Spleen (tissue), 11 donors: ENCODE measurements at regions not wholly inside any gene's neighbourhood (a gene's known extent, or its start where the extent isn't known, plus 50 kb on each side); places are given as distances from the start of the nearest gene placed in this dataset.

Experiments used
- DNase-seq: peaks from one replicate; pipeline ENCODE4 v3.0.0-alpha.2; 2020
- H3K27ac ChIP-seq, 8 donors: fragments of 200-600 bp; sonication (generic) in 7 of 8; 1 replicate in 4 of 8; 2 replicates in 4 of 8; pipeline versions ENCODE4 v1.5.0 to v1.8.0; 2016 to 2021; ENCODE audit warnings: inconsistent platforms in 4 of 8, mild to moderate bottlenecking in 4 of 8, moderate library complexity in 1 of 8
- H3K27me3 ChIP-seq, 7 donors: fragments of 200-600 bp; sonication (generic) in 6 of 7; replicated peaks in 1 of 7; 1 replicate in 4 of 7; 2 replicates in 3 of 7; pipeline versions ENCODE4 v1.5.0 to v1.8.0; 2016 to 2021; ENCODE audit warnings: inconsistent platforms in 3 of 7, mild to moderate bottlenecking in 1 of 7
- H3K36me3 ChIP-seq, 6 donors: fragments of 200-600 bp; sonication (generic) in 5 of 6; 1 replicate in 4 of 6; 2 replicates in 2 of 6; pipeline versions ENCODE4 v1.5.0 to v1.8.0; 2016 to 2021; ENCODE audit warnings: inconsistent platforms in 2 of 6
- H3K4me1 ChIP-seq, 6 donors: fragments of 200-600 bp; sonication (generic) in 5 of 6; 1 replicate in 3 of 6; 2 replicates in 3 of 6; pipeline versions ENCODE4 v1.5.0 to v1.8.0; 2016 to 2021; ENCODE audit warnings: inconsistent platforms in 3 of 6
- H3K4me3 ChIP-seq, 8 donors: fragments of 200-600 bp; sonication (generic) in 7 of 8; 1 replicate in 4 of 8; 2 replicates in 4 of 8; pipeline versions ENCODE4 v1.5.0 to v1.8.0; 2016 to 2021; ENCODE audit warnings: inconsistent platforms in 4 of 8, mild to moderate bottlenecking in 4 of 8, moderate library complexity in 2 of 8
- H3K9me3 ChIP-seq, 8 donors: fragments of 200-600 bp; sonication (generic) in 7 of 8; 1 replicate in 4 of 8; 2 replicates in 4 of 8; pipeline versions ENCODE4 v1.5.0 to v1.8.0; 2016 to 2021; ENCODE audit warnings: inconsistent platforms in 4 of 8
- CTCF ChIP-seq, 11 experiments: fragments of 200-600 bp in 7 of 11; fragments of 450-650 bp in 4 of 11; sonication (generic) in 4 of 11; IDR thresholded peaks in 8 of 11; conservative IDR thresholded peaks in 3 of 11; 1 replicate in 7 of 11; 2 replicates in 4 of 11; pipeline versions ENCODE4 v1.4.0 to v1.8.0; 2016 to 2021; ENCODE audit warnings: antibody characterized with exemption in 11 of 11, inconsistent platforms in 4 of 11, mild to moderate bottlenecking in 1 of 11
- POLR2A ChIP-seq, 3 donors: fragments of 450-650 bp; IDR thresholded peaks; one replicate each; pipeline ENCODE4 v1.5.1; 2017; ENCODE audit warnings: antibody characterized with exemption in 3 of 3, mild to moderate bottlenecking in 1 of 3
- POLR2AphosphoS5 ChIP-seq, 3 donors: sonication (generic); formaldehyde crosslinking; IDR thresholded peaks; one replicate each; pipeline ENCODE4 v1.5.1; 2017; ENCODE audit warnings: antibody characterized with exemption in 3 of 3
- WGBS, 5 donors: extraction: QIAGEN DNeasy Blood & Tissue Kit in 3 of 5; methylation state at CpG; one replicate each; pipeline versions ENCODE4 v1.1.5 to v1.1.7; 2013 to 2018; 5-methylcytosine and 5-hydroxymethylcytosine counted together
- intact Hi-C: fragments of 100-400 bp; cut with DNase I; formaldehyde crosslinking; loops from one replicate; pipeline ENCODE4 v1.15.0; 2023; ENCODE audit warnings: low total_unique reads
- donor health status: healthy with polysubstance abuse.
- donor health status: DM: no; HTN: no; CAD: no; lungs with moderate emphysema.
- donor health status: DM: no; HTN: no; CAD: no.
- donor health status: Bipolar disorder and iron deficiency.
- donor health status: healthy.
- donor health status: DM: no; HTN: no; CAD: no.
- donor health status: DM: yes; HTN: yes; CAD: no.

- WGBS, 5 donors, result 94 to 98% (median 96%) methylated on average over 5 of the region's 5 CpGs
- H3K27me3 ChIP-seq, result no peaks in the 10 kb centered on the region
- no peak overlapping the region for H3K27ac ChIP-seq
- H3K36me3 ChIP-seq, result no peaks in the 10 kb centered on the region
- intact Hi-C loops, result no loop called here
- no peaks in the 10 kb centered on the region for H3K9me3 ChIP-seq
- H3K4me3 ChIP-seq, result no peak overlapping the region
- H3K4me1 ChIP-seq, result peaks cover 0 to 3% (median 0%) of the 10 kb centered on the region in 6 donors
- TF ChIP-seq CTCF (IDR thresholded peaks at IDR 0.05 in 8 of 11, conservative IDR thresholded peaks at IDR 0.05 in 3 of 11) (no peak), POLR2AphosphoS5 (IDR thresholded peaks at IDR 0.05) (no peak), POLR2A (IDR thresholded peaks at IDR 0.05) (no peak)
- no peak for DNase-seq
Observed at GRCh38 chr17:63134867-63135266, 168.8 kb downstream of the TANC2 start.

GRCh38 chr17:63136369-63137012, 170.5 kb downstream of the TANC2 start:
- H3K27ac ChIP-seq, result no peak overlapping the region
- no peak for DNase-seq
- peaks cover 0 to 12% (median 0%) of the 10 kb centered on the region in 6 donors for H3K4me1 ChIP-seq
- H3K36me3 ChIP-seq, result no peaks in the 10 kb centered on the region
- 86 to 100% (median 95%) methylated on average over 4 of the region's 4 CpGs for WGBS, 5 donors
- H3K4me3 ChIP-seq, result no peak overlapping the region
- intact Hi-C loops, result no loop called here
- H3K9me3 ChIP-seq, result no peaks in the 10 kb centered on the region
- TF ChIP-seq POLR2AphosphoS5 (IDR thresholded peaks at IDR 0.05), result no peak
- no peak for TF ChIP-seq POLR2A (IDR thresholded peaks at IDR 0.05)
- no peak for TF ChIP-seq CTCF (IDR thresholded peaks at IDR 0.05 in 8 of 11, conservative IDR thresholded peaks at IDR 0.05 in 3 of 11)
- H3K27me3 ChIP-seq, result no peaks in the 10 kb centered on the region

- Histone ChIP-seq H3K4me1 (peaks cover 0 to 12% (median 0%) of the 10 kb centered on the region in 6 donors), H3K36me3 (no peaks in the 10 kb centered on the region), H3K27me3 (no peaks in the 10 kb centered on the region), H3K9me3 (no peaks in the 10 kb centered on the region), H3K27ac (no peak overlapping the region), H3K4me3 (no peak overlapping the region)
- intact Hi-C loops, result no loop called here
- no peak for TF ChIP-seq POLR2A (IDR thresholded peaks at IDR 0.05)
- no peak for TF ChIP-seq POLR2AphosphoS5 (IDR thresholded peaks at IDR 0.05)
- no peak for TF ChIP-seq CTCF (IDR thresholded peaks at IDR 0.05 in 8 of 11, conservative IDR thresholded peaks at IDR 0.05 in 3 of 11)
- DNase-seq, result no peak
Observed at GRCh38 chr17:63137163-63137562, 171.1 kb downstream of the TANC2 start.

GRCh38 chr17:63138713-63139112, 172.7 kb downstream of the TANC2 start:
- TF ChIP-seq POLR2A (IDR thresholded peaks at IDR 0.05) (no peak), CTCF (IDR thresholded peaks at IDR 0.05 in 8 of 11, conservative IDR thresholded peaks at IDR 0.05 in 3 of 11) (no peak)
- 46 to 67% (median 51%) methylated on average over 3 of the region's 3 CpGs for WGBS, 5 donors
- Histone ChIP-seq H3K9me3 (no peaks in the 10 kb centered on the region), H3K4me3 (no peak overlapping the region), H3K4me1 (peaks cover 0 to 12% (median 0%) of the 10 kb centered on the region in 6 donors), H3K27ac (no peak overlapping the region), H3K27me3 (no peaks in the 10 kb centered on the region), H3K36me3 (no peaks in the 10 kb centered on the region)
- intact Hi-C loops, result no loop called here
- no peak for DNase-seq
